ENCODE measurements at regions not wholly inside any gene's neighbourhood (a gene's known extent, or its start where the extent isn't known, plus 50 kb on each side); places are given as distances from the start of the nearest gene placed in this dataset.

GRCh38 chr14:29489911-29490425 is 437.7 kb downstream of the PRKD1 start:
- Histone ChIP-seq H3K23ac (ENCODE audit: low read depth, low read length) (no peak overlapping the region), H3K36me3 (ENCODE audit: control insufficient read depth, insufficient read depth, low read length) (no peaks in the 10 kb centered on the region), H2AFZ (replicated peaks; ENCODE audit: low read length, poor library complexity) (no peak overlapping the region), H3K4me2 (ENCODE audit: low read depth, low read length) (no peak overlapping the region), H4K91ac (ENCODE audit: insufficient read depth, low read depth, low read length) (no peak overlapping the region), H2AK5ac (ENCODE audit: low read depth, low read length) (no peak overlapping the region), H3K9me3 (ENCODE audit: control insufficient read depth, insufficient read depth, low read length) (no peaks in the 10 kb centered on the region), H2BK15ac (ENCODE audit: low read depth, low read length) (no peak overlapping the region), H3K4me3 (ENCODE audit: insufficient read depth, low read depth, low read length) (no peak overlapping the region), H2BK5ac (ENCODE audit: low read depth, low read length, poor library complexity, severe bottlenecking) (no peak overlapping the region), H3K9me1 (ENCODE audit: insufficient read depth, low read length) (no peaks in the 10 kb centered on the region), H3K4me1 (ENCODE audit: control insufficient read depth, insufficient read depth, low read length) (no peaks in the 10 kb centered on the region), H2AK9ac (replicated peaks; ENCODE audit: low read depth, low read length, poor library complexity) (no peak overlapping the region), H3K79me1 (ENCODE audit: low read depth in 1 of 2, low read length in 2 of 2) (no peaks in the 10 kb centered on the region), H3K27ac (ENCODE audit: insufficient read depth, low read length) (no peak overlapping the region), H4K8ac (ENCODE audit: low read depth in 2 of 2, low read length in 2 of 2) (no peak overlapping the region), H3K56ac (ENCODE audit: extremely low read depth, insufficient read depth, low read length) (no peak overlapping the region), H3K14ac (replicated peaks; ENCODE audit: low read depth, low read length) (no peak overlapping the region), H2BK120ac (ENCODE audit: low read depth, low read length) (no peak overlapping the region), H4K5ac (ENCODE audit: low read depth, low read length) (no peak overlapping the region), H3K27me3 (ENCODE audit: control insufficient read depth, insufficient read depth, low read length) (no peaks in the 10 kb centered on the region), H3K9ac (ENCODE audit: low read depth, low read length) (no peak overlapping the region), H4K20me1 (ENCODE audit: insufficient read depth, low read length) (no peaks in the 10 kb centered on the region), H2BK20ac (ENCODE audit: low read depth, low read length) (no peak overlapping the region), H3K4ac (ENCODE audit: low read depth, low read length) (no peak overlapping the region), H3K18ac (ENCODE audit: low read depth, low read length) (no peak overlapping the region)
- dilution Hi-C loops (cut with HindIII; ENCODE audit: low sequenced_read_pairs, unreplicated experiment) (no loop called here), in situ Hi-C loops (cut with MboI; ENCODE audit: low sequenced_read_pairs) (no loop called here), intact Hi-C loops (cut with micrococcal nuclease) (no loop called here)
- CTCF ChIA-PET, result no interaction called here
- TF ChIP-seq MAZ (IDR thresholded peaks at IDR 0.05; ENCODE audit: borderline replicate concordance, low read depth, low read length) (no peak), RCOR1 (IDR thresholded peaks at IDR 0.05; ENCODE audit: insufficient replicate concordance, low read length) (no peak), MAFK (IDR thresholded peaks at IDR 0.05; ENCODE audit: low read depth, low read length) (no peak), MXI1 (IDR thresholded peaks at IDR 0.05; ENCODE audit: borderline replicate concordance, low read depth, low read length) (no peak), USF2 (IDR thresholded peaks at IDR 0.05; ENCODE audit: low read depth, low read length) (no peak), POLR2A (IDR thresholded peaks at IDR 0.05; ENCODE audit: low read depth, low read length) (no peak), RAD21 (IDR thresholded peaks at IDR 0.05; ENCODE audit: low read length) (no peak), BHLHE40 (IDR thresholded peaks at IDR 0.05; ENCODE audit: low read depth, low read length) (no peak), NFE2L2 (IDR thresholded peaks at IDR 0.05; ENCODE audit: low read depth, low read length) (no peak), CEBPB (IDR thresholded peaks at IDR 0.05; ENCODE audit: low read depth, low read length) (no peak), ELK1 (IDR thresholded peaks at IDR 0.05; ENCODE audit: borderline replicate concordance, low read depth, low read length) (no peak), SMC3 (IDR thresholded peaks at IDR 0.05; ENCODE audit: low read depth, low read length) (no peak), CTCF (conservative IDR thresholded peaks at IDR 0.05; ENCODE audit: low read depth, low read length) (no peak)
- ATAC-seq (ENCODE audit: low read depth) (no peak), DNase-seq (no peak)
- 20% methylated on average over 1 of the region's 4 CpGs; no CpG with 5 or more reads in 1 of the 2 experiments for WGBS, 2 experiments (ENCODE audit: extremely low coverage in 2 of 2, insufficient read length in 1 of 2)
- no TSS peak for BruUV-seq (replicated peaks)
- POLR2A ChIA-PET (ENCODE audit: unreplicated experiment), result no interaction called here

All from IMR-90 (cell line).